Psoas muscle (tissue), 7 donors: ENCODE measurements at regions not wholly inside any gene's neighbourhood (a gene's known extent, or its start where the extent isn't known, plus 50 kb on each side); places are given as distances from the start of the nearest gene placed in this dataset.

Experiments
- ATAC-seq, 4 donors: fragments of 200-7000 bp; cut with Tn5 transposase; one replicate each; pipeline ENCODE4 v1.9.1; 2020; ENCODE audit warnings: moderate library complexity in 3 of 4, mild to moderate bottlenecking in 2 of 4
- DNase-seq, 2 donors: peaks; one replicate each; pipeline ENCODE4 v3.0.0-alpha.2; 2020
- H3K27ac ChIP-seq: fragments of 200-600 bp; one replicate; pipeline ENCODE4 v1.8.0; 2022
- H3K27me3 ChIP-seq, 3 donors: fragments of 200-600 bp in 1 of 3; one replicate each; pipeline versions ENCODE4 v1.6.1 to v1.8.0; 2013 to 2022; ENCODE audit warnings: low read length in 2 of 3, mild to moderate bottlenecking in 2 of 3, moderate library complexity in 1 of 3; ENCODE audit not compliant: insufficient read depth in 3 of 3
- H3K36me3 ChIP-seq, 2 donors: fragments of 200-600 bp in 1 of 2; one replicate each; pipeline versions ENCODE4 v1.6.1 to v1.8.0; 2013 to 2022; ENCODE audit warnings: low read depth in 1 of 2, mild to moderate bottlenecking in 1 of 2, moderate library complexity in 1 of 2; ENCODE audit not compliant: insufficient read depth in 1 of 2
- H3K4me1 ChIP-seq: fragments of 200-600 bp; one replicate; pipeline ENCODE4 v1.8.0; 2022
- H3K4me3 ChIP-seq: fragments of 200-600 bp; one replicate; pipeline ENCODE4 v1.8.0; 2022; ENCODE audit warnings: mild to moderate bottlenecking
- H3K9me3 ChIP-seq: fragments of 200-600 bp; one replicate; pipeline ENCODE4 v1.8.0; 2022
- CTCF ChIP-seq: fragments of 200-600 bp; IDR thresholded peaks from one replicate; pipeline ENCODE4 v1.8.0; 2022; ENCODE audit warnings: antibody characterized with exemption
- WGBS, 3 donors: extraction: QIAGEN DNeasy Blood & Tissue Kit; methylation state at CpG; one replicate each; pipeline versions ENCODE4 v1.1.6 to v1.1.7; 2013; 5-methylcytosine and 5-hydroxymethylcytosine counted together
- intact Hi-C, 2 donors: fragments of 100-400 bp; cut with DNase I; formaldehyde crosslinking; loops; one replicate each; pipeline versions ENCODE4 v1.11.0 to v1.14.2; 2022
- donor health status: healthy with polysubstance abuse.
- donor health status: DM: no; HTN: no; CAD: no; lungs with moderate emphysema.
- donor health status: Bipolar disorder and iron deficiency.
- donor health status: healthy.
- donor health status: DM: yes; HTN: yes; CAD: no.
- donor health status: DM: no; HTN: no; CAD: no.
- donor health status: DM: yes; HTN: yes; CAD: no.

- Histone ChIP-seq H3K4me1 (no peaks in the 10 kb centered on the region), H3K27me3 (no peaks in the 10 kb centered on the region), H3K9me3 (no peaks in the 10 kb centered on the region), H3K36me3 (no peaks in the 10 kb centered on the region), H3K27ac (no peak overlapping the region), H3K4me3 (no peak overlapping the region)
- intact Hi-C loops: no loop called here
- no peak for TF ChIP-seq CTCF
- 94 to 96% (median 96%) methylated on average over 3 of the region's 3 CpGs for WGBS, 3 donors
- no peak for ATAC-seq
- no peak for DNase-seq
Observed at GRCh38 chr10:10126218-10126617, 891.5 kb upstream of the CELF2 start.

- ATAC-seq: no peak
- WGBS, 3 donors: 79 to 81% (median 80%) methylated on average over 3 of the region's 3 CpGs
Observed at GRCh38 chr10:10128387-10128786, 889.3 kb upstream of the CELF2 start.

GRCh38 chr10:10130686-10131085, 887.0 kb upstream of the CELF2 start:
- no peak for TF ChIP-seq CTCF
- peaks cover 0 to 2% (median 0%) of the 10 kb centered on the region in 3 donors for H3K27me3 ChIP-seq
- DNase-seq (no peak), ATAC-seq (no peak)
- no peak overlapping the region for H3K4me3 ChIP-seq
- H3K36me3 ChIP-seq: no peaks in the 10 kb centered on the region
- H3K9me3 ChIP-seq: no peaks in the 10 kb centered on the region
- 36 to 56% (median 52%) methylated on average over 2 of the region's 2 CpGs for WGBS, 3 donors
- H3K27ac ChIP-seq: no peak overlapping the region
- intact Hi-C loops: no loop called here
- no peaks in the 10 kb centered on the region for H3K4me1 ChIP-seq

More at GRCh38 chr10:10128387-10128786, 889.3 kb upstream of the CELF2 start:
- no peak overlapping the region for H3K4me3 ChIP-seq
- no peaks in the 10 kb centered on the region for H3K4me1 ChIP-seq
- H3K36me3 ChIP-seq: no peaks in the 10 kb centered on the region
- no peak for TF ChIP-seq CTCF
- no peaks in the 10 kb centered on the region for H3K9me3 ChIP-seq
- H3K27me3 ChIP-seq: no peaks in the 10 kb centered on the region
- H3K27ac ChIP-seq: no peak overlapping the region
- intact Hi-C loops: no loop called here
- DNase-seq: no peak

GRCh38 chr10:10132009-10132408, 885.7 kb upstream of the CELF2 start:
- H3K27me3 ChIP-seq: peaks cover 0 to 2% (median 0%) of the 10 kb centered on the region in 3 donors
- H3K4me3 ChIP-seq: no peak overlapping the region
- DNase-seq: no peak
- H3K36me3 ChIP-seq: no peaks in the 10 kb centered on the region
- 9 to 43% (median 25%) methylated on average over 1 of the region's 1 CpG for WGBS, 3 donors
- no peak for ATAC-seq
- H3K4me1 ChIP-seq: no peaks in the 10 kb centered on the region
- intact Hi-C loops: no loop called here
- no peak for TF ChIP-seq CTCF
- H3K9me3 ChIP-seq: no peaks in the 10 kb centered on the region
- no peak overlapping the region for H3K27ac ChIP-seq

GRCh38 chr10:10133281-10133680, 884.4 kb upstream of the CELF2 start:
- DNase-seq: no peak
- Histone ChIP-seq H3K27ac (no peak overlapping the region), H3K36me3 (no peaks in the 10 kb centered on the region), H3K4me3 (no peak overlapping the region), H3K4me1 (no peaks in the 10 kb centered on the region), H3K9me3 (no peaks in the 10 kb centered on the region), H3K27me3 (peaks cover 0 to 2% (median 0%) of the 10 kb centered on the region in 3 donors)
- intact Hi-C loops: no loop called here
- 71 to 91% (median 74%) methylated on average over 1 of the region's 1 CpG for WGBS, 3 donors
- ATAC-seq: no peak
- TF ChIP-seq CTCF: no peak
